Neural cell (in vitro differentiated cells): ENCODE measurements at regions not wholly inside any gene's neighbourhood (a gene's known extent, or its start where the extent isn't known, plus 50 kb on each side); places are given as distances from the start of the nearest gene placed in this dataset.

Experiments used
- H2AFZ ChIP-seq: fragments of 200-600, 300-800 bp; sonication (generic), shearing (Covaris generic); 2 replicates; pipeline ENCODE4 v1.6.0; 2014; ENCODE audit warnings: low read depth, mild to moderate bottlenecking, antibody characterized with exemption, low read length, moderate library complexity
- H3F3A ChIP-seq: fragments of 200-600 bp; shearing (Covaris generic); 2 replicates; pipeline ENCODE4 v1.6.1; 2016; ENCODE audit warnings: mild to moderate bottlenecking, moderate library complexity, mixed read lengths, antibody characterized with exemption, low read length; ENCODE audit not compliant: insufficient read depth, poor library complexity, severe bottlenecking
- H3K27ac ChIP-seq: fragments of 200-600, 300-800 bp; sonication (generic), shearing (Covaris generic); 2 replicates; pipeline ENCODE4 v1.5.1; 2014; ENCODE audit warnings: mild to moderate bottlenecking, low read length, moderate library complexity
- H3K27me3 ChIP-seq: fragments of 300-800, 200-600 bp; sonication (generic), shearing (Covaris generic); 2 replicates; pipeline ENCODE4 v1.6.0; 2014; ENCODE audit warnings: mild to moderate bottlenecking, low read depth, low read length, moderate library complexity; ENCODE audit not compliant: insufficient read depth
- H3K36me3 ChIP-seq: fragments of 300-800, 200-600 bp; sonication (generic), shearing (Covaris generic); 2 replicates; pipeline ENCODE4 v1.5.1; 2014; ENCODE audit warnings: mild to moderate bottlenecking, antibody characterized with exemption, low read length, moderate library complexity; ENCODE audit not compliant: insufficient read depth
- H3K4me2 ChIP-seq: fragments of 300-800, 200-600 bp; sonication (generic), shearing (Covaris generic); 2 replicates; pipeline ENCODE4 v1.6.0; 2014; ENCODE audit warnings: mild to moderate bottlenecking, low read length
- H3K4me3 ChIP-seq: fragments of 300-800, 200-600 bp; sonication (generic), shearing (Covaris generic); 2 replicates; pipeline ENCODE4 v1.5.1; 2014; ENCODE audit warnings: mild to moderate bottlenecking, low read length, moderate library complexity
- H3K79me2 ChIP-seq: fragments of 200-600 bp; shearing (Covaris generic); replicated peaks from 2 replicates; pipeline ENCODE4 v1.6.0; 2014; ENCODE audit warnings: mild to moderate bottlenecking, low read length, moderate library complexity; ENCODE audit not compliant: insufficient read depth
- H3K9ac ChIP-seq: fragments of 300-800, 200-600 bp; sonication (generic), shearing (Covaris generic); 2 replicates; pipeline ENCODE4 v1.6.1; 2016; ENCODE audit warnings: mild to moderate bottlenecking, low read length, mixed read lengths
- H3K9me2 ChIP-seq: fragments of 200-600 bp; shearing (Covaris generic); 2 replicates; pipeline ENCODE4 v1.6.1; 2016; ENCODE audit warnings: mild to moderate bottlenecking, low read length, mixed read lengths; ENCODE audit not compliant: insufficient read depth
- H3K9me3 ChIP-seq: fragments of 200-600, 300-800 bp; sonication (generic), shearing (Covaris generic); 2 replicates; pipeline ENCODE4 v1.6.1; 2016; ENCODE audit warnings: mild to moderate bottlenecking, mixed run types, low read length, moderate library complexity, mixed read lengths
- H4K20me1 ChIP-seq: fragments of 200-600 bp; shearing (Covaris generic); 2 replicates; pipeline ENCODE4 v1.6.1; 2016; ENCODE audit warnings: mild to moderate bottlenecking, mixed run types; ENCODE audit not compliant: insufficient read depth
- EP300 ChIP-seq: fragments of 450-650 bp; conservative IDR thresholded peaks from 2 replicates; pipeline ENCODE4 v1.6.1; 2014; ENCODE audit warnings: antibody characterized with exemption, mild to moderate bottlenecking, moderate library complexity; ENCODE audit not compliant: poor library complexity, severe bottlenecking
- EZH2 ChIP-seq: fragments of 200-600, 300-800 bp; shearing (Covaris generic), sonication (generic); IDR thresholded peaks from 2 replicates; pipeline ENCODE4 v1.6.1; 2014; ENCODE audit warnings: antibody characterized with exemption, low read length, borderline replicate concordance, mild to moderate bottlenecking; ENCODE audit not compliant: insufficient read depth, poor library complexity, severe bottlenecking
- MXI1 ChIP-seq: fragments of 450-650 bp; conservative IDR thresholded peaks from 2 replicates; pipeline ENCODE4 v1.6.1; 2014; ENCODE audit warnings: antibody characterized with exemption, mild to moderate bottlenecking; ENCODE audit not compliant: poor library complexity, severe bottlenecking
- POLR2AphosphoS5 ChIP-seq: IDR thresholded peaks from 2 replicates; pipeline ENCODE4 v1.6.1; 2012
- RAD21 ChIP-seq: fragments of 450-650 bp; conservative IDR thresholded peaks from 2 replicates; pipeline ENCODE4 v1.6.1; 2014; ENCODE audit warnings: antibody characterized with exemption, mild to moderate bottlenecking, moderate library complexity
- SMC3 ChIP-seq: fragments of 450-650 bp; conservative IDR thresholded peaks from 2 replicates; pipeline ENCODE4 v1.6.1; 2014; ENCODE audit warnings: antibody characterized with exemption, mild to moderate bottlenecking, moderate library complexity; ENCODE audit not compliant: poor library complexity
- TAF1 ChIP-seq: IDR thresholded peaks from 2 replicates; pipeline ENCODE4 v1.6.1; 2012; ENCODE audit warnings: low read depth
- TF ChIP-seq, protein P1 (sequence below): fragments of 450-650 bp; IDR thresholded peaks from 2 replicates; pipeline ENCODE4 v1.5.1; 2014; ENCODE audit warnings: antibody characterized with exemption, mild to moderate bottlenecking, moderate library complexity; ENCODE audit not compliant: poor library complexity, severe bottlenecking
- TF ChIP-seq, protein P2 (sequence below): IDR thresholded peaks from 2 replicates; pipeline ENCODE4 v1.6.1; 2012; ENCODE audit warnings: borderline replicate concordance

DNA sequence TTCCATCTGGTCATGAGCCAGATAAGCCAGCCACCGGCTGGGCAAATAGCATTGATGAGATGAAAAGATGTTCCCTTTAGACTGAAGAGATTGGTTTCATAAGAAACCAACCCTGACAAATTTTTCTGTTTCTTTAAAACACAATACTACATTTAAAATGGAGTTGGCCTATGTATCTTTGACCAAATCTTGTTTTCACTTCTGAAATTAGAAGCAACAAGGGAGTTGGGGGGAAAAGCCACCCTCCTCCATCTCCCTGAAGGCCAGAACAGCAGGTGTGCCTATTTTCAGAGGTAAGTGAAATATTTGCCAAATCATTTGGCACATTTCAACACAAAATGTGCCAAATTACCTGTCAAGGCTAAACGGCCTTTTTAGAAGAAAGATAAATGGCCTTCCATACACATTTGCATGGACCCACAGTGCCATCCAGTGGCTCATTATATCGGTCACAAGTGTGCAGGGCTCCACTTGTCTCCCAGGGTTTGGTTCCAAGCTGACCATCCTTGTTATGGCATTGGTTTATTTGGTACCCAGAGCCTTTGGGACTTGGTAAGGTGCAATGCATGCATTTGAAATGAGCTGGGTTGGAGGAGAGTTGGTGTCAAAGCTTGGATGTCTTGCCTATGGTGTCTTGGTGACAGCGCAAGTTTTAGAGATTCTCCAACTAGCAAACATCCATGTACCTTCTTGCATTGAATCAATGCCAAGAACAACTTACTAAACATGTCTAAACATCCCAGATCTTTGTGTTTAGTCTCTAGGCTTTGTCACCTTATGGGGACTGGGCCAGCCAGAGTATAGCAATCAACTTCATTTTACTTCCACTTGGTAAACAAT is 372.0 kb upstream of the KIF2A start:
- no peaks in the 10 kb centered on the region for H3K9me2 ChIP-seq
- no peak overlapping the region for H2AFZ ChIP-seq
- H3K36me3 ChIP-seq = no peaks in the 10 kb centered on the region
- H3K9ac ChIP-seq = no peak overlapping the region
- no peaks in the 10 kb centered on the region for H3K27me3 ChIP-seq
- no peaks in the 10 kb centered on the region for H3K79me2 ChIP-seq
- H3K4me3 ChIP-seq = no peak overlapping the region
- no peak overlapping the region for H3K27ac ChIP-seq
- H3F3A ChIP-seq = no peaks in the 10 kb centered on the region
- H3K9me3 ChIP-seq = no peaks in the 10 kb centered on the region
- TF ChIP-seq, protein P1, sequence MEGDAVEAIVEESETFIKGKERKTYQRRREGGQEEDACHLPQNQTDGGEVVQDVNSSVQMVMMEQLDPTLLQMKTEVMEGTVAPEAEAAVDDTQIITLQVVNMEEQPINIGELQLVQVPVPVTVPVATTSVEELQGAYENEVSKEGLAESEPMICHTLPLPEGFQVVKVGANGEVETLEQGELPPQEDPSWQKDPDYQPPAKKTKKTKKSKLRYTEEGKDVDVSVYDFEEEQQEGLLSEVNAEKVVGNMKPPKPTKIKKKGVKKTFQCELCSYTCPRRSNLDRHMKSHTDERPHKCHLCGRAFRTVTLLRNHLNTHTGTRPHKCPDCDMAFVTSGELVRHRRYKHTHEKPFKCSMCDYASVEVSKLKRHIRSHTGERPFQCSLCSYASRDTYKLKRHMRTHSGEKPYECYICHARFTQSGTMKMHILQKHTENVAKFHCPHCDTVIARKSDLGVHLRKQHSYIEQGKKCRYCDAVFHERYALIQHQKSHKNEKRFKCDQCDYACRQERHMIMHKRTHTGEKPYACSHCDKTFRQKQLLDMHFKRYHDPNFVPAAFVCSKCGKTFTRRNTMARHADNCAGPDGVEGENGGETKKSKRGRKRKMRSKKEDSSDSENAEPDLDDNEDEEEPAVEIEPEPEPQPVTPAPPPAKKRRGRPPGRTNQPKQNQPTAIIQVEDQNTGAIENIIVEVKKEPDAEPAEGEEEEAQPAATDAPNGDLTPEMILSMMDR = peak; percentile 86
- TF ChIP-seq SMC3 (peak; percentile 93), RAD21 (peak; percentile 92), MXI1 (no peak), POLR2AphosphoS5 (peak; percentile 18)
- H3K4me2 ChIP-seq = no peak overlapping the region
- no peaks in the 10 kb centered on the region for H4K20me1 ChIP-seq

DNA sequence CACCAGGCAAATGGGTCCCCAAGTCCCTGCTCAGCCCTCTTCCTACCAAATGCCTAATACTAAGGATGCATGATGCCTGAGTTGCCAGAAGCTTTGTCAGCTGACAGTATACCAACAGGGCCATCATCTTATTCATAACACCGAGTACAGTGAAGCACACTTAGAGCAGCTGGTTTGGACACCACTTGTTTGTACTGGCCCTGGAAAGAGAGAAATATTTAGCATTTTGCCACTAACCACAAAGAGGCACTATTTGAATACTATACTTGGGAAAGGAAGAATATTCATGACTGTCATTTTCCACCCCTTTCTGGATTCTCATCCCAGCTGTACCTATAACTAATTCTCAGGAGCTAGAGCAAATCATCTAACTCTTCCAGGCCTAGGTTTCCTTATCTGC is 364.4 kb upstream of the KIF2A start:
- no peak overlapping the region for H3K4me2 ChIP-seq
- no peak overlapping the region for H3K27ac ChIP-seq
- no peak overlapping the region for H3K9ac ChIP-seq
- no peaks in the 10 kb centered on the region for H3F3A ChIP-seq
- no peak overlapping the region for H3K4me3 ChIP-seq
- TF ChIP-seq, protein P1 = no peak
- no peak for TF ChIP-seq POLR2AphosphoS5
- no peak for TF ChIP-seq RAD21
- TF ChIP-seq TAF1 = no peak
- H3K9me3 ChIP-seq = no peaks in the 10 kb centered on the region
- H3K79me2 ChIP-seq = no peaks in the 10 kb centered on the region
- H3K27me3 ChIP-seq = no peaks in the 10 kb centered on the region
- H4K20me1 ChIP-seq = no peaks in the 10 kb centered on the region
- H3K36me3 ChIP-seq = no peaks in the 10 kb centered on the region
- H3K9me2 ChIP-seq = no peaks in the 10 kb centered on the region
- H2AFZ ChIP-seq = no peak overlapping the region

DNA sequence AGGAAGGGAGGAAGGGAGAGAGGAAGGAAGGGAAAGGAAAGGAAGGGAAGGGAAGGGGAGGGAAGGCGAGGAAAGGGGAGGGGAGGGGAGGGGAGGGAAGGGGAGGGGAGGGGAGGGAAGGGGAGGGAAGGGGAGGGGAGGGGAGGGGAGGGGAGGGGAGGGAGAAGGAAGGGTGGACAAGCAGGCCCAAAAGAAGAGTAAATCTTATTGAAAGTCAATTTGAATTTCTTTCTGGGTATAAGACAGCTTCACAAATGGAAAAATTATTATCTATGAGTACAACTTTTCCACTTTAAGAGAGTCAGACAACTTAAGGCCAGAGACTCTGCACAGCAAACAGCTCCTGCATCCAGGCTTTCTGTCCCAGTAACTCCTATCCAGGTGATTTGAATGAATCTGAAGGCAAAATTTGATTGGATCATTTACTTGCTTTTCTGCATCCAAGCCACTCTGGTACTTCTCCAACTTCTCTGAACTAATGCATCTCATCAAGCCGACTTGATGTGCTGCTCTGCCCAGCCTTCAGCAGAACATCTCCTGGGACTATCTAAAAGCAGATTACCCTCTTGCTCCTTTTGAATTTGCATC is 363.4 kb upstream of the KIF2A start:
- no peaks in the 10 kb centered on the region for H3K36me3 ChIP-seq
- no peaks in the 10 kb centered on the region for H3K9me2 ChIP-seq
- no peaks in the 10 kb centered on the region for H3K27me3 ChIP-seq
- no peak overlapping the region for H3K27ac ChIP-seq
- no peak overlapping the region for H3K4me2 ChIP-seq
- H2AFZ ChIP-seq = no peak overlapping the region
- no peak overlapping the region for H3K4me3 ChIP-seq
- no peaks in the 10 kb centered on the region for H3K79me2 ChIP-seq
- H3K9ac ChIP-seq = no peak overlapping the region
- H4K20me1 ChIP-seq = no peaks in the 10 kb centered on the region
- no peaks in the 10 kb centered on the region for H3F3A ChIP-seq
- no peak for TF ChIP-seq TAF1
- TF ChIP-seq, protein P2, sequence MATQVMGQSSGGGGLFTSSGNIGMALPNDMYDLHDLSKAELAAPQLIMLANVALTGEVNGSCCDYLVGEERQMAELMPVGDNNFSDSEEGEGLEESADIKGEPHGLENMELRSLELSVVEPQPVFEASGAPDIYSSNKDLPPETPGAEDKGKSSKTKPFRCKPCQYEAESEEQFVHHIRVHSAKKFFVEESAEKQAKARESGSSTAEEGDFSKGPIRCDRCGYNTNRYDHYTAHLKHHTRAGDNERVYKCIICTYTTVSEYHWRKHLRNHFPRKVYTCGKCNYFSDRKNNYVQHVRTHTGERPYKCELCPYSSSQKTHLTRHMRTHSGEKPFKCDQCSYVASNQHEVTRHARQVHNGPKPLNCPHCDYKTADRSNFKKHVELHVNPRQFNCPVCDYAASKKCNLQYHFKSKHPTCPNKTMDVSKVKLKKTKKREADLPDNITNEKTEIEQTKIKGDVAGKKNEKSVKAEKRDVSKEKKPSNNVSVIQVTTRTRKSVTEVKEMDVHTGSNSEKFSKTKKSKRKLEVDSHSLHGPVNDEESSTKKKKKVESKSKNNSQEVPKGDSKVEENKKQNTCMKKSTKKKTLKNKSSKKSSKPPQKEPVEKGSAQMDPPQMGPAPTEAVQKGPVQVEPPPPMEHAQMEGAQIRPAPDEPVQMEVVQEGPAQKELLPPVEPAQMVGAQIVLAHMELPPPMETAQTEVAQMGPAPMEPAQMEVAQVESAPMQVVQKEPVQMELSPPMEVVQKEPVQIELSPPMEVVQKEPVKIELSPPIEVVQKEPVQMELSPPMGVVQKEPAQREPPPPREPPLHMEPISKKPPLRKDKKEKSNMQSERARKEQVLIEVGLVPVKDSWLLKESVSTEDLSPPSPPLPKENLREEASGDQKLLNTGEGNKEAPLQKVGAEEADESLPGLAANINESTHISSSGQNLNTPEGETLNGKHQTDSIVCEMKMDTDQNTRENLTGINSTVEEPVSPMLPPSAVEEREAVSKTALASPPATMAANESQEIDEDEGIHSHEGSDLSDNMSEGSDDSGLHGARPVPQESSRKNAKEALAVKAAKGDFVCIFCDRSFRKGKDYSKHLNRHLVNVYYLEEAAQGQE = no peak
- TF ChIP-seq, protein P1 = no peak
- TF ChIP-seq SMC3 = no peak
- TF ChIP-seq POLR2AphosphoS5 = no peak
- no peak for TF ChIP-seq EZH2
- TF ChIP-seq EP300 = no peak
- no peak for TF ChIP-seq RAD21
- no peak for TF ChIP-seq MXI1
- H3K9me3 ChIP-seq = no peaks in the 10 kb centered on the region
